ENCODE measurements at regions not wholly inside any gene's neighbourhood (a gene's known extent, or its start where the extent isn't known, plus 50 kb on each side); places are given as distances from the start of the nearest gene placed in this dataset.

GRCh38 chr2:6700335-6700734 is 165.4 kb downstream of the CMPK2 start:
- no peaks in the 10 kb centered on the region for H3K79me2 ChIP-seq (replicated peaks; ENCODE audit: insufficient read depth, low read length)
- no peak overlapping the region for H2AFZ ChIP-seq (ENCODE audit: low read depth, low read length)
- no peaks in the 10 kb centered on the region for H3K9me3 ChIP-seq (ENCODE audit: low read length)

GRCh38 chr2:6704077-6704476 is 161.6 kb downstream of the CMPK2 start:
- H2AFZ ChIP-seq (ENCODE audit: low read depth, low read length), result no peak overlapping the region
- H3K27ac ChIP-seq (ENCODE audit: low read length), result no peak overlapping the region
- no peaks in the 10 kb centered on the region for H3F3A ChIP-seq (ENCODE audit: insufficient read depth, low read length, poor library complexity, severe bottlenecking)
- H4K20me1 ChIP-seq (ENCODE audit: insufficient read depth), result no peaks in the 10 kb centered on the region
- H3K36me3 ChIP-seq (ENCODE audit: insufficient read depth, low read length), result no peaks in the 10 kb centered on the region
- H3K27me3 ChIP-seq (ENCODE audit: insufficient read depth, low read depth, low read length), result no peaks in the 10 kb centered on the region
- H3K4me3 ChIP-seq (ENCODE audit: low read length), result no peak overlapping the region
- no peak overlapping the region for H3K4me2 ChIP-seq (ENCODE audit: low read length)
- H3K9me3 ChIP-seq (ENCODE audit: low read length), result no peaks in the 10 kb centered on the region
- no peak overlapping the region for H3K9ac ChIP-seq (ENCODE audit: low read length)
- no peaks in the 10 kb centered on the region for H3K79me2 ChIP-seq (replicated peaks; ENCODE audit: insufficient read depth, low read length)
- H3K9me2 ChIP-seq (ENCODE audit: insufficient read depth, low read length), result no peaks in the 10 kb centered on the region
- no peak for TF ChIP-seq CTCF (IDR thresholded peaks at IDR 0.05; ENCODE audit: poor library complexity, severe bottlenecking)
- TF ChIP-seq REST (IDR thresholded peaks at IDR 0.05; ENCODE audit: borderline replicate concordance), result no peak
- no peak for TF ChIP-seq RAD21 (conservative IDR thresholded peaks at IDR 0.05)
- no peak for TF ChIP-seq EP300 (conservative IDR thresholded peaks at IDR 0.05; ENCODE audit: poor library complexity, severe bottlenecking)
- TF ChIP-seq POLR2AphosphoS5 (IDR thresholded peaks at IDR 0.05), result no peak
- no peak for TF ChIP-seq TAF1 (IDR thresholded peaks at IDR 0.05; ENCODE audit: low read depth)
- TF ChIP-seq EZH2 (IDR thresholded peaks at IDR 0.05; ENCODE audit: borderline replicate concordance, insufficient read depth, low read length, poor library complexity, severe bottlenecking), result no peak

More at GRCh38 chr2:6700335-6700734, 165.4 kb downstream of the CMPK2 start:
- H3K36me3 ChIP-seq (ENCODE audit: insufficient read depth, low read length), result no peaks in the 10 kb centered on the region
- H3K9me2 ChIP-seq (ENCODE audit: insufficient read depth, low read length), result no peaks in the 10 kb centered on the region
- no peaks in the 10 kb centered on the region for H4K20me1 ChIP-seq (ENCODE audit: insufficient read depth)
- H3K9ac ChIP-seq (ENCODE audit: low read length), result no peak overlapping the region
- no peak for TF ChIP-seq RAD21 (conservative IDR thresholded peaks at IDR 0.05)
- TF ChIP-seq CTCF (IDR thresholded peaks at IDR 0.05; ENCODE audit: poor library complexity, severe bottlenecking), result no peak
- no peak for TF ChIP-seq EZH2 (IDR thresholded peaks at IDR 0.05; ENCODE audit: borderline replicate concordance, insufficient read depth, low read length, poor library complexity, severe bottlenecking)
- no peak for TF ChIP-seq MXI1 (conservative IDR thresholded peaks at IDR 0.05; ENCODE audit: poor library complexity, severe bottlenecking)
- no peak for TF ChIP-seq SMC3 (conservative IDR thresholded peaks at IDR 0.05; ENCODE audit: poor library complexity)
- no peak for TF ChIP-seq REST (IDR thresholded peaks at IDR 0.05; ENCODE audit: borderline replicate concordance)
- TF ChIP-seq EP300 (conservative IDR thresholded peaks at IDR 0.05; ENCODE audit: poor library complexity, severe bottlenecking), result no peak
- TF ChIP-seq POLR2AphosphoS5 (IDR thresholded peaks at IDR 0.05), result no peak
- no peak for TF ChIP-seq TAF1 (IDR thresholded peaks at IDR 0.05; ENCODE audit: low read depth)
- no peaks in the 10 kb centered on the region for H3F3A ChIP-seq (ENCODE audit: insufficient read depth, low read length, poor library complexity, severe bottlenecking)
- no peak overlapping the region for H3K27ac ChIP-seq (ENCODE audit: low read length)
- no peaks in the 10 kb centered on the region for H3K27me3 ChIP-seq (ENCODE audit: insufficient read depth, low read depth, low read length)
- H3K4me2 ChIP-seq (ENCODE audit: low read length), result no peak overlapping the region
- no peak overlapping the region for H3K4me3 ChIP-seq (ENCODE audit: low read length)

Data from neural cell (in vitro differentiated cells).